ENCODE measurements at regions not wholly inside any gene's neighbourhood (a gene's known extent, or its start where the extent isn't known, plus 50 kb on each side); places are given as distances from the start of the nearest gene placed in this dataset.

- TF ChIP-seq BCL3 (IDR thresholded peaks at IDR 0.05) (no peak), CTCF (IDR thresholded peaks at IDR 0.05) (no peak)
Measured at GRCh38 chr6:54058236-54058635, 53.0 kb upstream of the MLIP start.
